ENCODE measurements at regions not wholly inside any gene's neighbourhood (a gene's known extent, or its start where the extent isn't known, plus 50 kb on each side); places are given as distances from the start of the nearest gene placed in this dataset.
"Not testable (repeated sequence)": the region's sequence is repeated elsewhere in the genome, so short reads cannot be mapped to it uniquely, and the experiment has no call there.

- TF ChIP-seq POLR2A (IDR thresholded peaks at IDR 0.05; ENCODE audit: low read length) (no peak), GATA1 (IDR thresholded peaks at IDR 0.05; ENCODE audit: low read depth, low read length) (no peak)
- DNase-seq: no peak
Observed at GRCh38 chr12:58086930-58087329, 145.6 kb downstream of the ATP23 start.

GRCh38 chr12:58087423-58088127, 146.2 kb downstream of the ATP23 start:
- DNase-seq: no peak
- no peak for TF ChIP-seq POLR2A (IDR thresholded peaks at IDR 0.05; ENCODE audit: low read length)
- no peak for TF ChIP-seq GATA1 (IDR thresholded peaks at IDR 0.05; ENCODE audit: low read depth, low read length)

- no peak for DNase-seq
- TF ChIP-seq POLR2A (IDR thresholded peaks at IDR 0.05; ENCODE audit: low read length) (no peak), GATA1 (IDR thresholded peaks at IDR 0.05; ENCODE audit: low read depth, low read length) (no peak)
Observed at GRCh38 chr12:58089588-58089987, 148.2 kb downstream of the ATP23 start.

GRCh38 chr12:58090685-58091084, 149.3 kb downstream of the ATP23 start:
- no peak for DNase-seq

GRCh38 chr12:58095002-58095401, 153.6 kb downstream of the ATP23 start:
- DNase-seq: no peak
- TF ChIP-seq GATA1 (IDR thresholded peaks at IDR 0.05; ENCODE audit: low read depth, low read length) (no peak), POLR2A (IDR thresholded peaks at IDR 0.05; ENCODE audit: low read length) (no peak)

More at GRCh38 chr12:58090685-58091084, 149.3 kb downstream of the ATP23 start:
- no peak for TF ChIP-seq GATA1 (IDR thresholded peaks at IDR 0.05; ENCODE audit: low read depth, low read length)
- no peak for TF ChIP-seq POLR2A (IDR thresholded peaks at IDR 0.05; ENCODE audit: low read length)

GRCh38 chr12:58097741-58098140, 156.4 kb downstream of the ATP23 start:
- TF ChIP-seq GATA1 (IDR thresholded peaks at IDR 0.05; ENCODE audit: low read depth, low read length): no peak
- TF ChIP-seq POLR2A (IDR thresholded peaks at IDR 0.05; ENCODE audit: low read length): no peak
- DNase-seq: no peak

- DNase-seq: no peak
- TF ChIP-seq POLR2A (IDR thresholded peaks at IDR 0.05; ENCODE audit: low read length) (no peak), GATA1 (IDR thresholded peaks at IDR 0.05; ENCODE audit: low read depth, low read length) (no peak)
Observed at GRCh38 chr12:58099476-58099875, 158.1 kb downstream of the ATP23 start.

- no peak for DNase-seq
- TF ChIP-seq POLR2A (IDR thresholded peaks at IDR 0.05; ENCODE audit: low read length): no peak
- no peak for TF ChIP-seq GATA1 (IDR thresholded peaks at IDR 0.05; ENCODE audit: low read depth, low read length)
Observed at GRCh38 chr12:58104351-58104755, 163.0 kb downstream of the ATP23 start.

- no peak for DNase-seq
- no peak for TF ChIP-seq GATA1 (IDR thresholded peaks at IDR 0.05; ENCODE audit: low read depth, low read length)
- TF ChIP-seq POLR2A (IDR thresholded peaks at IDR 0.05; ENCODE audit: low read length): no peak
Observed at GRCh38 chr12:58105225-58106119, 164.1 kb downstream of the ATP23 start.

- TF ChIP-seq POLR2A (IDR thresholded peaks at IDR 0.05; ENCODE audit: low read length): no peak
- TF ChIP-seq GATA1 (IDR thresholded peaks at IDR 0.05; ENCODE audit: low read depth, low read length): no peak
- no peak for DNase-seq
Observed at GRCh38 chr12:58106195-58106594, 164.8 kb downstream of the ATP23 start.

GRCh38 chr12:58117201-58117600, 175.8 kb downstream of the ATP23 start:
- TF ChIP-seq GATA1 (IDR thresholded peaks at IDR 0.05; ENCODE audit: low read depth, low read length): no peak
- no peak for TF ChIP-seq POLR2A (IDR thresholded peaks at IDR 0.05; ENCODE audit: low read length)
- no peak for DNase-seq

- DNase-seq: no peak
- TF ChIP-seq GATA1 (IDR thresholded peaks at IDR 0.05; ENCODE audit: low read depth, low read length) (no peak), POLR2A (IDR thresholded peaks at IDR 0.05; ENCODE audit: low read length) (no peak)
Observed at GRCh38 chr12:58117667-58118066, 176.3 kb downstream of the ATP23 start.

GRCh38 chr12:58125761-58126160, 184.4 kb downstream of the ATP23 start:
- DNase-seq: not testable (repeated sequence)

- TF ChIP-seq GATA1 (IDR thresholded peaks at IDR 0.05; ENCODE audit: low read depth, low read length) (no peak), POLR2A (IDR thresholded peaks at IDR 0.05; ENCODE audit: low read length) (no peak)
- no peak for DNase-seq
Observed at GRCh38 chr12:58131986-58132755, 190.8 kb downstream of the ATP23 start.

Data from erythroblast (primary cell).